IMR-90 (cell line): ENCODE measurements at regions not wholly inside any gene's neighbourhood (a gene's known extent, or its start where the extent isn't known, plus 50 kb on each side); places are given as distances from the start of the nearest gene placed in this dataset.

Source experiments
- BHLHE40 ChIP-seq: fragments of 150-350 bp; IDR thresholded peaks from 2 replicates; pipeline ENCODE4 v1.6.1; 2016; ENCODE audit warnings: mild to moderate bottlenecking, low read depth, low read length
- CEBPB ChIP-seq: IDR thresholded peaks from 2 replicates; pipeline ENCODE4 v1.6.1; 2012; ENCODE audit warnings: low read depth, low read length, improper control_type of control experiment
- FOS ChIP-seq: fragments of 150-350 bp; IDR thresholded peaks from 2 replicates; pipeline ENCODE4 v1.6.1; 2016; ENCODE audit warnings: low read depth, low read length
- MAZ ChIP-seq: IDR thresholded peaks from 2 replicates; pipeline ENCODE4 v1.6.1; 2012; ENCODE audit warnings: low read depth, mild to moderate bottlenecking, low read length, improper control_type of control experiment, moderate library complexity, borderline replicate concordance
- POLR2A ChIP-seq: IDR thresholded peaks from 2 replicates; pipeline ENCODE4 v1.6.1; 2012; ENCODE audit warnings: mild to moderate bottlenecking, low read depth, low read length
- RCOR1 ChIP-seq: IDR thresholded peaks from 2 replicates; pipeline ENCODE4 v1.6.1; 2012; ENCODE audit warnings: mild to moderate bottlenecking, low read length, improper control_type of control experiment; ENCODE audit not compliant: insufficient replicate concordance
- TF ChIP-seq, protein P1 (sequence below): conservative IDR thresholded peaks from 2 replicates; pipeline ENCODE4 v1.5.1; 2012; ENCODE audit warnings: mild to moderate bottlenecking, low read depth, low read length, improper control_type of control experiment

DNA sequence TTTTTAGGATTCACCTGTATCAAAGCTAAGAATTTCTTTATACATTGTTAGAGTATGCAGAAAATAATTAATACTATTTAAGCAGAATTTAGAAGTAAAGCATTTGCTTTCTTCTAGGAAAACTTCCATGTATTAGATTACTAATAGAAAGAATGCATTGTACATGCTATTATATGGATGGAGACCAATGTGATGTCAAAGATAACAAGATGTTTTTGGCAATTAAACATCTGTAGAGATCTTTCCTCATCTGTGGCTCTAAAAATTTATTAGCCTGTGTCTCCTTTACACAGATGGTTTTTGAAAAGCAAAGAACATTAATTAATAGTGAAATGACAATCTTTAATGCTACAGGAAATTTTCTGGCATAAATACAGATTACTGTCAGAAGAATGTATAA lies 198.4 kb upstream of the CCDC179 start:
- TF ChIP-seq, protein P1, sequence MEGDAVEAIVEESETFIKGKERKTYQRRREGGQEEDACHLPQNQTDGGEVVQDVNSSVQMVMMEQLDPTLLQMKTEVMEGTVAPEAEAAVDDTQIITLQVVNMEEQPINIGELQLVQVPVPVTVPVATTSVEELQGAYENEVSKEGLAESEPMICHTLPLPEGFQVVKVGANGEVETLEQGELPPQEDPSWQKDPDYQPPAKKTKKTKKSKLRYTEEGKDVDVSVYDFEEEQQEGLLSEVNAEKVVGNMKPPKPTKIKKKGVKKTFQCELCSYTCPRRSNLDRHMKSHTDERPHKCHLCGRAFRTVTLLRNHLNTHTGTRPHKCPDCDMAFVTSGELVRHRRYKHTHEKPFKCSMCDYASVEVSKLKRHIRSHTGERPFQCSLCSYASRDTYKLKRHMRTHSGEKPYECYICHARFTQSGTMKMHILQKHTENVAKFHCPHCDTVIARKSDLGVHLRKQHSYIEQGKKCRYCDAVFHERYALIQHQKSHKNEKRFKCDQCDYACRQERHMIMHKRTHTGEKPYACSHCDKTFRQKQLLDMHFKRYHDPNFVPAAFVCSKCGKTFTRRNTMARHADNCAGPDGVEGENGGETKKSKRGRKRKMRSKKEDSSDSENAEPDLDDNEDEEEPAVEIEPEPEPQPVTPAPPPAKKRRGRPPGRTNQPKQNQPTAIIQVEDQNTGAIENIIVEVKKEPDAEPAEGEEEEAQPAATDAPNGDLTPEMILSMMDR = no peak
- no peak for TF ChIP-seq POLR2A
- TF ChIP-seq FOS = no peak
- no peak for TF ChIP-seq MAZ
- no peak for TF ChIP-seq CEBPB
- TF ChIP-seq BHLHE40 = no peak
- TF ChIP-seq RCOR1 = no peak
